Endothelial cell of umbilical vein (primary cell): ENCODE measurements at regions not wholly inside any gene's neighbourhood (a gene's known extent, or its start where the extent isn't known, plus 50 kb on each side); places are given as distances from the start of the nearest gene placed in this dataset.

Experiments used
- BruUV-seq: library from RNA; stranded (reverse); fragments of 400-500 nt; replicated peaks from 2 replicates; lab custom pipeline; 2021; lab: Mats Ljungman, UMichigan
- CTCF ChIA-PET: fragments of 300-600, 350-600 bp; sonication (Branson Sonifier 250); formaldehyde crosslinking; loops from one replicate; lab custom pipeline; 2021; ENCODE audit warnings: antibody characterized with exemption, inconsistent platforms; lab: Charles Lee
- POLR2A ChIA-PET: fragments of 300-600, 350-600 bp; sonication (Branson Sonifier 250); formaldehyde crosslinking; loops from one replicate; lab custom pipeline; 2021; ENCODE audit warnings: antibody characterized with exemption, inconsistent platforms; lab: Charles Lee
- DNase-seq: peaks from one replicate; pipeline ENCODE4 v3.0.0-alpha.2; 2011; ENCODE audit warnings: low read depth, low spot score
- FAIRE-seq: peaks from 2 replicates; lab custom pipeline; 2011; peaks lifted over from hg19 to GRCh38; lab: Jason Lieb, UNC
- H2AFZ ChIP-seq: 2 replicates; pipeline ENCODE4 v1.6.0; 2012; ENCODE audit warnings: low read depth, low read length, control low read depth, inconsistent platforms
- H3K27ac ChIP-seq: 2 replicates; pipeline ENCODE4 v1.5.1; 2011; ENCODE audit warnings: low read depth, mild to moderate bottlenecking, control low read depth, low read length, moderate library complexity; ENCODE audit not compliant: insufficient read depth
- H3K27me3 ChIP-seq, 2 experiments: 2 replicates each; pipeline versions ENCODE4 v1.6.0 to v1.6.1; 2011; ENCODE audit warnings: low read length in 2 of 2, mixed read lengths in 1 of 2; ENCODE audit not compliant: control insufficient read depth in 2 of 2, insufficient read depth in 2 of 2
- H3K36me3 ChIP-seq, 2 experiments: 2 replicates in 1 of 2; 3 replicates in 1 of 2; pipeline ENCODE4 v1.5.1; 2011; ENCODE audit warnings: low read length in 2 of 2, mild to moderate bottlenecking in 1 of 2, moderate library complexity in 1 of 2; ENCODE audit not compliant: control insufficient read depth in 2 of 2, insufficient read depth in 2 of 2; ENCODE audit errors: extremely low read depth in 1 of 2
- H3K4me1 ChIP-seq: 3 replicates; pipeline ENCODE4 v1.5.1; 2011; ENCODE audit warnings: mild to moderate bottlenecking, low read length; ENCODE audit not compliant: control insufficient read depth, insufficient read depth; ENCODE audit errors: extremely low read depth
- H3K4me2 ChIP-seq: 2 replicates; pipeline ENCODE4 v1.6.1; 2011; ENCODE audit warnings: low read length, control low read depth, mixed read lengths; ENCODE audit not compliant: insufficient read depth
- H3K4me3 ChIP-seq, 3 experiments: fragments of 200-600 bp in 1 of 3; sonication (generic), shearing (Covaris generic) in 1 of 3; replicated peaks in 1 of 3; 2 replicates each; pipeline ENCODE4 v1.5.1; 2011 to 2016; ENCODE audit warnings: control low read depth in 3 of 3, low read length in 3 of 3, mild to moderate bottlenecking in 2 of 3, inconsistent platforms in 1 of 3, low read depth in 1 of 3, moderate library complexity in 1 of 3; ENCODE audit not compliant: insufficient read depth in 1 of 3
- H3K79me2 ChIP-seq: 2 replicates; pipeline ENCODE4 v1.6.0; 2012; ENCODE audit warnings: low read length, inconsistent platforms; ENCODE audit not compliant: control insufficient read depth, insufficient read depth
- H3K9ac ChIP-seq: replicated peaks from 2 replicates; pipeline ENCODE3; 2011; ENCODE audit warnings: low read length, control low read depth; ENCODE audit not compliant: insufficient read depth; ENCODE audit errors: extremely low read depth
- H3K9me1 ChIP-seq: replicated peaks from 3 replicates; pipeline ENCODE4 v1.6.0; 2011; ENCODE audit warnings: mild to moderate bottlenecking, low read length; ENCODE audit not compliant: control insufficient read depth, insufficient read depth; ENCODE audit errors: extremely low read depth
- H3K9me3 ChIP-seq: replicated peaks from 2 replicates; pipeline ENCODE4 v1.5.1; 2012; ENCODE audit warnings: low read length, inconsistent platforms; ENCODE audit not compliant: control insufficient read depth, insufficient read depth
- H4K20me1 ChIP-seq: replicated peaks from 2 replicates; pipeline ENCODE3; 2011; ENCODE audit warnings: mild to moderate bottlenecking, low read length; ENCODE audit not compliant: control insufficient read depth, insufficient read depth; ENCODE audit errors: extremely low read depth
- CTCF ChIP-seq, 2 donors: IDR thresholded peaks; 1 replicate in 1 of 2; 2 replicates in 1 of 2; pipeline ENCODE4 v1.5.1; 2011; ENCODE audit warnings: low read length in 2 of 2, mild to moderate bottlenecking in 2 of 2, moderate library complexity in 2 of 2, control low read depth in 1 of 2, inconsistent platforms in 1 of 2, low read depth in 1 of 2; ENCODE audit not compliant: insufficient read depth in 1 of 2; ENCODE audit errors: extremely low read depth in 1 of 2
- EZH2 ChIP-seq: IDR thresholded peaks from 2 replicates; pipeline ENCODE4 v1.6.1; 2012; ENCODE audit warnings: borderline replicate concordance, low read depth, mild to moderate bottlenecking, moderate library complexity, low read length, inconsistent platforms; ENCODE audit not compliant: severe bottlenecking
- FOS ChIP-seq: IDR thresholded peaks from 2 replicates; pipeline ENCODE4 v1.6.1; 2011; ENCODE audit warnings: mild to moderate bottlenecking, low read length, moderate library complexity, borderline replicate concordance; ENCODE audit not compliant: insufficient read depth
- GATA2 ChIP-seq: IDR thresholded peaks from 2 replicates; pipeline ENCODE4 v1.7.0; 2011; ENCODE audit warnings: low read depth, mild to moderate bottlenecking, moderate library complexity, mixed read lengths, low read length; ENCODE audit not compliant: insufficient read length, insufficient read depth
- JUN ChIP-seq: IDR thresholded peaks from 2 replicates; pipeline ENCODE4 v1.6.1; 2011; ENCODE audit warnings: borderline replicate concordance, low read depth; ENCODE audit not compliant: insufficient read length, insufficient read depth
- MAX ChIP-seq: IDR thresholded peaks from 2 replicates; pipeline ENCODE4 v1.6.1; 2011; ENCODE audit not compliant: insufficient read depth, insufficient read length
- MYC ChIP-seq: IDR thresholded peaks from one replicate; pipeline ENCODE4 v1.6.1; 2011; ENCODE audit warnings: mild to moderate bottlenecking, low read depth, low read length
- POLR2A ChIP-seq: IDR thresholded peaks from 2 replicates; pipeline ENCODE4 v1.6.1; 2012; ENCODE audit warnings: low read depth, mild to moderate bottlenecking, control low read depth, low read length
- POLR2AphosphoS5 ChIP-seq: IDR thresholded peaks from 2 replicates; pipeline ENCODE4 v1.6.1; 2012; ENCODE audit warnings: low read depth, mild to moderate bottlenecking, control low read depth, low read length, moderate library complexity; ENCODE audit not compliant: insufficient read depth
- dilution Hi-C: fragments of 300-500 bp; cut with MboI; formaldehyde crosslinking; loops from one replicate; pipeline ENCODE4 v1.15.0; 2019; ENCODE audit warnings: low sequenced_read_pairs; ENCODE audit not compliant: extremely low pct_ligation_motif_present
- intact Hi-C: fragments of 100-400 bp; cut with micrococcal nuclease; formaldehyde crosslinking; loops from one replicate; pipeline ENCODE4 v1.10.0; 2022

- dilution Hi-C loops = no loop called here
Measured at GRCh38 chr6:78713564-78713963, 153.8 kb upstream of the IRAK1BP1 start.

More at GRCh38 chr6:78713564-78713963, 153.8 kb upstream of the IRAK1BP1 start:
- POLR2A ChIA-PET = no interaction called here
- H3K79me2 ChIP-seq = no peaks in the 10 kb centered on the region
- no peaks in the 10 kb centered on the region for H3K4me1 ChIP-seq
- H3K4me2 ChIP-seq = no peak overlapping the region
- no peaks in the 10 kb centered on the region for H3K9me3 ChIP-seq
- CTCF ChIA-PET = no interaction called here
- no peaks in the 10 kb centered on the region for H4K20me1 ChIP-seq
- peaks cover 1 to 4% of the 10 kb centered on the region in 2 experiments for H3K27me3 ChIP-seq
- intact Hi-C loops = no loop called here
- H3K9me1 ChIP-seq = no peaks in the 10 kb centered on the region
- no TSS peak for BruUV-seq
- TF ChIP-seq JUN (no peak), EZH2 (no peak), MAX (no peak), GATA2 (no peak), POLR2A (no peak), POLR2AphosphoS5 (no peak), MYC (no peak), CTCF (IDR thresholded peaks at IDR 0.05; ENCODE audit: extremely low read depth in 1 of 2, insufficient read depth in 1 of 2, low read depth in 1 of 2, low read length in 2 of 2) (no peak), FOS (no peak)
- no peak overlapping the region for H3K9ac ChIP-seq
- FAIRE-seq = no peak
- no peaks in the 10 kb centered on the region for H3K36me3 ChIP-seq
- H3K27ac ChIP-seq = no peak overlapping the region
- H3K4me3 ChIP-seq = no peak overlapping the region
- DNase-seq = no peak
- no peak overlapping the region for H2AFZ ChIP-seq
